Eye (tissue), 1 donor: ENCODE measurements at regions not wholly inside any gene's neighbourhood (a gene's known extent, or its start where the extent isn't known, plus 50 kb on each side); places are given as distances from the start of the nearest gene placed in this dataset.

Experiments
- DNase-seq: peaks from one replicate; pipeline ENCODE4 v3.0.0-alpha.2; 2015

- no peak for DNase-seq
Observed at GRCh38 chr6:138008791-138009190, 98.4 kb downstream of the PERP start.

- no peak for DNase-seq
Observed at GRCh38 chr6:138011413-138011812, 95.8 kb downstream of the PERP start.

- DNase-seq: no peak
Observed at GRCh38 chr6:138012682-138013081, 94.5 kb downstream of the PERP start.

GRCh38 chr6:138013959-138014358 is 93.3 kb downstream of the PERP start:
- DNase-seq: no peak

GRCh38 chr6:138017166-138017757 is 90.0 kb downstream of the PERP start:
- DNase-seq: no peak

GRCh38 chr6:138018297-138018696 is 88.9 kb downstream of the PERP start:
- DNase-seq: no peak

- no peak for DNase-seq
Observed at GRCh38 chr6:138025528-138025978, 81.7 kb downstream of the PERP start.

- DNase-seq: no peak
Observed at GRCh38 chr6:138026342-138026741, 80.9 kb downstream of the PERP start.

- DNase-seq: no peak
Observed at GRCh38 chr6:138028893-138029292, 78.3 kb downstream of the PERP start.

GRCh38 chr6:138030872-138031271 is 76.3 kb downstream of the PERP start:
- no peak for DNase-seq

- no peak for DNase-seq
Observed at GRCh38 chr6:138031417-138031816, 75.8 kb downstream of the PERP start.

GRCh38 chr6:138031850-138032249 is 75.4 kb downstream of the PERP start:
- no peak for DNase-seq

- DNase-seq: no peak
Observed at GRCh38 chr6:138032571-138032970, 74.6 kb downstream of the PERP start.

- DNase-seq: no peak
Observed at GRCh38 chr6:138034229-138034628, 73.0 kb downstream of the PERP start.

- no peak for DNase-seq
Observed at GRCh38 chr6:138035070-138035469, 72.1 kb downstream of the PERP start.

- no peak for DNase-seq
Observed at GRCh38 chr6:138036111-138036510, 71.1 kb downstream of the PERP start.

- no peak for DNase-seq
Observed at GRCh38 chr6:138037009-138037504, 70.2 kb downstream of the PERP start.

GRCh38 chr6:138038142-138038870 is 68.9 kb downstream of the PERP start:
- DNase-seq: peak; percentile 57
